ENCODE measurements at regions not wholly inside any gene's neighbourhood (a gene's known extent, or its start where the extent isn't known, plus 50 kb on each side); places are given as distances from the start of the nearest gene placed in this dataset.

GRCh38 chr3:72105306-72105705, 320.4 kb upstream of the PROK2 start:
- TF ChIP-seq CTCF (IDR thresholded peaks at IDR 0.05) (no peak), POLR2A (IDR thresholded peaks at IDR 0.05) (no peak)

Measured in vagina (tissue), 2 donors.